Uterus (tissue), 3 donors: ENCODE measurements at regions not wholly inside any gene's neighbourhood (a gene's known extent, or its start where the extent isn't known, plus 50 kb on each side); places are given as distances from the start of the nearest gene placed in this dataset.

Experiments used
- DNase-seq, 2 donors: peaks; one replicate each; pipeline ENCODE4 v3.0.0-alpha.2; 2019 to 2020
- H3K27ac ChIP-seq, 2 donors: fragments of 200-600 bp; sonication (generic); 1 replicate in 1 of 2; 2 replicates in 1 of 2; pipeline ENCODE4 v1.5.1; 2016 to 2018
- H3K27me3 ChIP-seq, 2 donors: fragments of 200-600 bp; sonication (generic); one replicate each; pipeline ENCODE4 v1.5.1; 2018 to 2019; ENCODE audit warnings: control low read depth in 1 of 2
- H3K36me3 ChIP-seq, 2 donors: fragments of 200-600 bp; sonication (generic); one replicate each; pipeline ENCODE4 v1.5.1; 2019; ENCODE audit warnings: control low read depth in 1 of 2
- H3K4me1 ChIP-seq, 2 donors: fragments of 200-600 bp; sonication (generic); one replicate each; pipeline ENCODE4 v1.5.1; 2018 to 2019; ENCODE audit warnings: control low read depth in 1 of 2
- H3K4me3 ChIP-seq, 2 donors: fragments of 200-600 bp; sonication (generic); 1 replicate in 1 of 2; 2 replicates in 1 of 2; pipeline ENCODE4 v1.5.1; 2018 to 2019; ENCODE audit warnings: mild to moderate bottlenecking in 1 of 2
- H3K9me3 ChIP-seq, 2 donors: fragments of 200-600 bp; sonication (generic); one replicate each; pipeline ENCODE4 v1.5.1; 2019; ENCODE audit warnings: control low read depth in 1 of 2
- POLR2A ChIP-seq, 2 donors: fragments of 450-650 bp; IDR thresholded peaks; one replicate each; pipeline ENCODE4 v1.6.1; 2016; ENCODE audit warnings: antibody characterized with exemption in 2 of 2, mild to moderate bottlenecking in 1 of 2, moderate library complexity in 1 of 2
- intact Hi-C: fragments of 100-400 bp; cut with DNase I; formaldehyde crosslinking; loops from one replicate; pipeline ENCODE4 v1.15.1; 2023; ENCODE audit warnings: low total_unique reads
- TF ChIP-seq, protein P1 (sequence below), 4 experiments: fragments of 200-600 bp in 2 of 4; fragments of 450-650 bp in 2 of 4; sonication (generic) in 2 of 4; IDR thresholded peaks; one replicate each; pipeline ENCODE4 v1.5.1; 2016 to 2019; ENCODE audit warnings: antibody characterized with exemption in 4 of 4, mild to moderate bottlenecking in 2 of 4, moderate library complexity in 1 of 4
- donor health status: DM: yes; HTN: yes; CAD: no.

DNA sequence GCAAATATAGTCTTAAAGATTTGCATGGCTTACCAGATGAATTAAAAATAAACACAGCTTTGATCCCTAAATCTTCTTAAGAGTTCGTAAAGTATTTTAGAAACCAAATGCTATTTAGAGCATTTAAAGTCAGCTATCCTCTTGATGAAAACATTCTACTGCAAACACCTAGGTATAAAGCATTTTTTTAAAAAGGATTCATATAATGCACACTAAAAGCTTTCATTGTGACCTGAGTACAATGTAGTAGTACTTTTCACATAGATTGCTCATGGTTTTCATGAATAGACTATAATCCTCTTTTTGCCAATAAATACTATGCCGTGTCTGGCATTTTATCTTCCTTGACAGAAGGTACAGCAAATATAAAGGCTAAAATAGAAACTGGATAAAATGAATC, 805.1 kb upstream of the INTU start:
- intact Hi-C loops = no loop called here
- Histone ChIP-seq H3K36me3 (no peaks in the 10 kb centered on the region), H3K4me3 (no peak overlapping the region), H3K27me3 (no peaks in the 10 kb centered on the region), H3K27ac (no peak overlapping the region), H3K9me3 (peaks cover 0 to 6% of the 10 kb centered on the region in 2 donors), H3K4me1 (no peaks in the 10 kb centered on the region)
- TF ChIP-seq, protein P1, sequence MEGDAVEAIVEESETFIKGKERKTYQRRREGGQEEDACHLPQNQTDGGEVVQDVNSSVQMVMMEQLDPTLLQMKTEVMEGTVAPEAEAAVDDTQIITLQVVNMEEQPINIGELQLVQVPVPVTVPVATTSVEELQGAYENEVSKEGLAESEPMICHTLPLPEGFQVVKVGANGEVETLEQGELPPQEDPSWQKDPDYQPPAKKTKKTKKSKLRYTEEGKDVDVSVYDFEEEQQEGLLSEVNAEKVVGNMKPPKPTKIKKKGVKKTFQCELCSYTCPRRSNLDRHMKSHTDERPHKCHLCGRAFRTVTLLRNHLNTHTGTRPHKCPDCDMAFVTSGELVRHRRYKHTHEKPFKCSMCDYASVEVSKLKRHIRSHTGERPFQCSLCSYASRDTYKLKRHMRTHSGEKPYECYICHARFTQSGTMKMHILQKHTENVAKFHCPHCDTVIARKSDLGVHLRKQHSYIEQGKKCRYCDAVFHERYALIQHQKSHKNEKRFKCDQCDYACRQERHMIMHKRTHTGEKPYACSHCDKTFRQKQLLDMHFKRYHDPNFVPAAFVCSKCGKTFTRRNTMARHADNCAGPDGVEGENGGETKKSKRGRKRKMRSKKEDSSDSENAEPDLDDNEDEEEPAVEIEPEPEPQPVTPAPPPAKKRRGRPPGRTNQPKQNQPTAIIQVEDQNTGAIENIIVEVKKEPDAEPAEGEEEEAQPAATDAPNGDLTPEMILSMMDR (IDR thresholded peaks at IDR 0.05) = no peak
- no peak for TF ChIP-seq POLR2A (IDR thresholded peaks at IDR 0.05)
- no peak for DNase-seq

DNA sequence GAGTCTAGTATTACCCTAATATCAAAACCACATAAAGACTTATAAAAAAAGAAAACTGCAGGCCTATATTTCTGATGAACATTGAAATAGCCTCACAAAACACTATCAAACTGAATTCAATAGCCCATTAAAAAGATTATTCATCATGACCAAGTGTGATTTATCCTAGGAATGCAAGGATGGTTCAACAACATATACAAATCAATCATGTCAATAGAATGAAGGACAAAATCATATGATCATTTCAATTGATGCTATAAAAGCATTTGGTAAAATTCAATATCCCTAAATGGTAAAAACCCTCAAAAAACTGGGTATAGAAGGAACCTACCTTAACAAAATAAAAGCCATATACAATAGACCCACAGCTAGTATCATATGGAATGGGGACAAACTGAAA, 797.9 kb upstream of the INTU start:
- H3K27ac ChIP-seq = no peak overlapping the region
- no peaks in the 10 kb centered on the region for H3K27me3 ChIP-seq
- peaks cover 0 to 6% of the 10 kb centered on the region in 2 donors for H3K9me3 ChIP-seq
- no peak for TF ChIP-seq POLR2A (IDR thresholded peaks at IDR 0.05)
- TF ChIP-seq, protein P1 (IDR thresholded peaks at IDR 0.05) = no peak
- no peak for DNase-seq
- H3K36me3 ChIP-seq = no peaks in the 10 kb centered on the region
- no peaks in the 10 kb centered on the region for H3K4me1 ChIP-seq
- H3K4me3 ChIP-seq = no peak overlapping the region
- intact Hi-C loops = no loop called here

DNA sequence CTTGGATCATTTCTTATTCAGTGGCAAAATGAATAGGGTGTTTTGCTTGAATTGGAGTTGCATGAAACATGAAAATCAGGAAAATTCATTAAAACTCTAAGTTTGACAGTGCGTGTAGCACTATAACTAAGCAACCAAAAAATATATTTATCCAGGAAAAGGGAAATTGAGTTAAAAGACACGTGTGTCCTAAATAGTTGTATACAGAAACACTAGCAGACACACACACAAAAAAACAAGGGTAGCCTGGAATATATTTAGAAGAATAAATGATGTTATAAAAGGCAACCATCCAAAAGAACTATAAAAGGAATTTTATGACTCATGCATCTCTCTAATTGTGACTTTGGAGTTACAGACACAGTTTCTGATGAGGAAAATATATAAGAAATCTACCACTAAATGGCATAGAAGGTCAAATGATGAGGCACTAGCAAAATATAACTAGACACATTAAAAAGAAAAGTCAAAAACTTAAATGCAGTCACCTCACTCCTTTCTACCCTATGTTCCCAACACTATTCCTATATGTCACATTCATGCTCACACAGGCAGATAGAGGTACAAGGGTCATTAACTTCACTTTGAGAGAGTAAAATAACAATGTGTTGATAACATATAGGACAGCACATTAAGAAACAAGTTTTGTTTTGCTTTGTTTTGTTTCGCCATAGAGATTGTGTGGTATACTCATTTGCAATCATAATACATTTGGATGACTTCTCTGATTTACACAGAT, 793.6 kb upstream of the INTU start:
- H3K27me3 ChIP-seq = no peaks in the 10 kb centered on the region
- H3K27ac ChIP-seq = no peak overlapping the region
- no peak for TF ChIP-seq POLR2A (IDR thresholded peaks at IDR 0.05)
- TF ChIP-seq, protein P1 (IDR thresholded peaks at IDR 0.05) = no peak
- intact Hi-C loops = no loop called here
- DNase-seq = no peak
- no peak overlapping the region for H3K4me3 ChIP-seq
- no peaks in the 10 kb centered on the region for H3K4me1 ChIP-seq
- no peaks in the 10 kb centered on the region for H3K9me3 ChIP-seq
- H3K36me3 ChIP-seq = no peaks in the 10 kb centered on the region

DNA sequence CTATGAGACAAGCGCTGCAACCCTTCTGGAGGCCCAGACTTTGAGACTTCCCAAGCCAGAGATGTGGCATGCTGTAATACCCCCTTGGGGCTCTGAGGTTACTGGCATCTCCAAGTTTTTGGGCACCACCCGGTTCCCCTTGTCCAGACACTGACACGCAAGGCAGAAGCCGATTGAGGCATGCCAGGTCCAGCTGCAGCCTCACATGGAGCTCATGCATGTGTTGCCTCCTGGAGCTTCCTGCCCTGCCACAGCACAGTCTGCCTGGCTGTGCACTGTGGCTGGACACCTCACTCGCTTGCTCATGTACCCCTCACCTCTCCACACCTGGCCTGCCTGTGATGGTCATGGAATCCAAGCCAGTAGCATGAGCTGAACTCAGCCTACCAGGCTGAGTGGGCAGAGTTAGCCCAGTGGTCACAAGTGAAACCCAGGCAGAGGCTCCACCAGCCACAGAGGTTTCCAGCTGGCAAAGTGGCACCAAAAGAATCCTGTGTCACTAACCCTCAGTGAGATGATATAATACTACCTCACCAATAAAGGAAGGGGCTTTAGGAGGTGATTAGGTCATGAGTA, 789.2 kb upstream of the INTU start:
- DNase-seq = no peak
- Histone ChIP-seq H3K27ac (no peak overlapping the region), H3K4me3 (no peak overlapping the region), H3K9me3 (no peaks in the 10 kb centered on the region), H3K27me3 (no peaks in the 10 kb centered on the region), H3K36me3 (no peaks in the 10 kb centered on the region), H3K4me1 (no peaks in the 10 kb centered on the region)
- intact Hi-C loops = no loop called here
- no peak for TF ChIP-seq POLR2A (IDR thresholded peaks at IDR 0.05)
- TF ChIP-seq, protein P1 (IDR thresholded peaks at IDR 0.05) = no peak

DNA sequence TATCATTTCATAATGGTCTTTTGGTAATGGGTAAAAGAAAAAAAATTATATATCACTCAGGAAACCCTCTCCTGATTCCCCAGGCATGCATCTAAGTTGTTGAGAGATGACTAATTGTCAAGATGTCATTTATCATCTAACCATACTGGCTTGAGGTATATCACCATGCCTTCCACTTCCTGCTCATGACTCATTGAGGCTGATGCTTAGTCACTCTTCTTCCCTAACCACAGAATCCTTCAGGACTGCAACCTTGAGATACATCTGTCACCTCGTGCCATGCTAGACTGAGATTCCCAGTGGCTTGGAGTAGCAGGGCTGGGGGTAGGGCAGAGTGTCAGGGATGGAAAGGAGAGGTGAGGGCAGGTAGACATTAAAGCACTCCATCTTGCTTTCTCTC, 782.5 kb upstream of the INTU start:
- Histone ChIP-seq H3K36me3 (no peaks in the 10 kb centered on the region), H3K4me1 (no peaks in the 10 kb centered on the region), H3K27ac (no peak overlapping the region), H3K27me3 (no peaks in the 10 kb centered on the region), H3K9me3 (no peaks in the 10 kb centered on the region), H3K4me3 (no peak overlapping the region)
- no peak for DNase-seq
- TF ChIP-seq, protein P1 (IDR thresholded peaks at IDR 0.05) = no peak
- TF ChIP-seq POLR2A (IDR thresholded peaks at IDR 0.05) = no peak
- intact Hi-C loops = no loop called here
